MM.1S (cell line): ENCODE measurements at regions not wholly inside any gene's neighbourhood (a gene's known extent, or its start where the extent isn't known, plus 50 kb on each side); places are given as distances from the start of the nearest gene placed in this dataset.
"Not testable (repeated sequence)": the region's sequence is repeated elsewhere in the genome, so short reads cannot be mapped to it uniquely, and the experiment has no call there.

ENCODE experiments used
- DNase-seq: peaks from one replicate; pipeline ENCODE4 v3.0.0-alpha.2; 2015
- H2AFZ ChIP-seq: fragments of 300-600 bp; sonication (generic); 2 replicates; pipeline ENCODE4 v1.6.0; 2016; ENCODE audit warnings: antibody characterized with exemption, low read length
- H3F3A ChIP-seq: fragments of 300-600 bp; sonication (generic); 2 replicates; pipeline ENCODE4 v1.6.1; 2016; ENCODE audit warnings: mild to moderate bottlenecking, antibody characterized with exemption, low read length, moderate library complexity, mixed read lengths; ENCODE audit not compliant: insufficient read depth
- H3K27ac ChIP-seq: fragments of 300-600 bp; sonication (generic); 2 replicates; pipeline ENCODE4 v1.5.1; 2016; ENCODE audit warnings: mild to moderate bottlenecking, low read length
- H3K27me3 ChIP-seq: fragments of 300-600 bp; sonication (generic); replicated peaks from 2 replicates; pipeline ENCODE4 v1.6.0; 2016; ENCODE audit warnings: low read length; ENCODE audit not compliant: insufficient read depth
- H3K36me3 ChIP-seq: fragments of 300-600 bp; sonication (generic); replicated peaks from 2 replicates; pipeline ENCODE4 v1.6.1; 2016; ENCODE audit warnings: mild to moderate bottlenecking, low read length, mixed read lengths; ENCODE audit not compliant: insufficient read depth
- H3K4me1 ChIP-seq: fragments of 300-600 bp; sonication (generic); 2 replicates; pipeline ENCODE4 v1.6.1; 2016; ENCODE audit warnings: low read length, mixed read lengths
- H3K4me2 ChIP-seq: fragments of 300-600 bp; sonication (generic); 2 replicates; pipeline ENCODE4 v1.6.0; 2016; ENCODE audit warnings: low read depth, low read length
- H3K4me3 ChIP-seq: fragments of 300-600 bp; sonication (generic); 2 replicates; pipeline ENCODE4 v1.5.1; 2016; ENCODE audit warnings: low read length, mixed read lengths
- H3K79me2 ChIP-seq: fragments of 300-600 bp; sonication (generic); 2 replicates; pipeline ENCODE4 v1.6.1; 2016; ENCODE audit warnings: mixed run types, low read length, mixed read lengths
- H3K9ac ChIP-seq: fragments of 300-600 bp; sonication (generic); 2 replicates; pipeline ENCODE4 v1.6.1; 2016; ENCODE audit warnings: low read length, mixed read lengths
- H3K9me2 ChIP-seq: fragments of 300-600 bp; sonication (generic); replicated peaks from 2 replicates; pipeline ENCODE4 v1.6.1; 2016; ENCODE audit warnings: mild to moderate bottlenecking, low read length, mixed read lengths; ENCODE audit not compliant: insufficient read depth
- H3K9me3 ChIP-seq: fragments of 300-600 bp; sonication (generic); replicated peaks from 2 replicates; pipeline ENCODE4 v1.6.1; 2016; ENCODE audit warnings: mild to moderate bottlenecking, low read length, mixed read lengths; ENCODE audit not compliant: insufficient read depth
- H4K20me1 ChIP-seq: fragments of 300-600 bp; sonication (generic); 2 replicates; pipeline ENCODE4 v1.6.1; 2016; ENCODE audit warnings: mild to moderate bottlenecking, low read length, moderate library complexity, mixed read lengths; ENCODE audit not compliant: insufficient read depth
- CTCF ChIP-seq: fragments of 300-600 bp; sonication (generic); IDR thresholded peaks from 2 replicates; pipeline ENCODE4 v1.5.1; 2016; ENCODE audit warnings: antibody characterized with exemption, low read length, mixed read lengths
- EZH2 ChIP-seq: fragments of 300-600 bp; sonication (generic); optimal IDR thresholded peaks from 2 replicates; pipeline ENCODE3; 2017; ENCODE audit warnings: low read depth, mild to moderate bottlenecking, antibody characterized with exemption, low read length, mixed read lengths
- EZH2phosphoT487 ChIP-seq: fragments of 300-600 bp; sonication (generic); IDR thresholded peaks from 2 replicates; pipeline ENCODE4 v1.6.1; 2018; ENCODE audit warnings: antibody characterized with exemption, low read length

GRCh38 chr7:81256991-81257390, 338.1 kb upstream of the SEMA3C start:
- H3K9me2 ChIP-seq = no peaks in the 10 kb centered on the region
- no peak overlapping the region for H3K4me3 ChIP-seq
- H3K27me3 ChIP-seq = no peaks in the 10 kb centered on the region
- no peaks in the 10 kb centered on the region for H3K79me2 ChIP-seq
- no peak overlapping the region for H2AFZ ChIP-seq
- no peaks in the 10 kb centered on the region for H4K20me1 ChIP-seq
- no peak overlapping the region for H3K4me2 ChIP-seq
- H3F3A ChIP-seq = no peaks in the 10 kb centered on the region
- no peak for TF ChIP-seq CTCF
- no peak for TF ChIP-seq EZH2phosphoT487
- no peak for TF ChIP-seq EZH2
- no peak overlapping the region for H3K27ac ChIP-seq
- no peak overlapping the region for H3K9ac ChIP-seq
- H3K9me3 ChIP-seq = no peaks in the 10 kb centered on the region
- H3K4me1 ChIP-seq = no peaks in the 10 kb centered on the region
- DNase-seq = no peak
- no peaks in the 10 kb centered on the region for H3K36me3 ChIP-seq

GRCh38 chr7:81248420-81248819, 329.6 kb upstream of the SEMA3C start:
- Histone ChIP-seq H3K4me2 (no peak overlapping the region), H2AFZ (no peak overlapping the region)

GRCh38 chr7:81247364-81247763, 328.5 kb upstream of the SEMA3C start:
- not testable (repeated sequence) for H3K27ac ChIP-seq, H3K4me3 ChIP-seq, H3K4me1 ChIP-seq, DNase-seq, H3K4me2 ChIP-seq, H2AFZ ChIP-seq, H3K27me3 ChIP-seq, H3F3A ChIP-seq, H3K36me3 ChIP-seq, H3K9ac ChIP-seq, H3K79me2 ChIP-seq, H3K9me2 ChIP-seq, H3K9me3 ChIP-seq, H4K20me1 ChIP-seq

More at GRCh38 chr7:81248420-81248819, 329.6 kb upstream of the SEMA3C start:
- H3K79me2 ChIP-seq = no peaks in the 10 kb centered on the region
- no peak overlapping the region for H3K4me3 ChIP-seq
- TF ChIP-seq EZH2 = no peak
- TF ChIP-seq CTCF = no peak
- no peak for TF ChIP-seq EZH2phosphoT487
- no peaks in the 10 kb centered on the region for H3K4me1 ChIP-seq
- no peaks in the 10 kb centered on the region for H3K9me2 ChIP-seq
- H3K36me3 ChIP-seq = no peaks in the 10 kb centered on the region
- DNase-seq = no peak
- H3K9me3 ChIP-seq = no peaks in the 10 kb centered on the region
- no peaks in the 10 kb centered on the region for H3K27me3 ChIP-seq
- H4K20me1 ChIP-seq = no peaks in the 10 kb centered on the region
- H3K27ac ChIP-seq = no peak overlapping the region
- H3K9ac ChIP-seq = no peak overlapping the region
- no peaks in the 10 kb centered on the region for H3F3A ChIP-seq

- no peaks in the 10 kb centered on the region for H3K9me3 ChIP-seq
- H3F3A ChIP-seq = no peaks in the 10 kb centered on the region
- no peak overlapping the region for H3K4me3 ChIP-seq
- H3K9ac ChIP-seq = no peak overlapping the region
- no peaks in the 10 kb centered on the region for H3K4me1 ChIP-seq
- no peaks in the 10 kb centered on the region for H3K9me2 ChIP-seq
- H4K20me1 ChIP-seq = no peaks in the 10 kb centered on the region
- no peaks in the 10 kb centered on the region for H3K79me2 ChIP-seq
- no peak overlapping the region for H2AFZ ChIP-seq
- DNase-seq = no peak
- TF ChIP-seq EZH2 (no peak), EZH2phosphoT487 (no peak), CTCF (no peak)
- H3K36me3 ChIP-seq = no peaks in the 10 kb centered on the region
- H3K4me2 ChIP-seq = no peak overlapping the region
- H3K27ac ChIP-seq = no peak overlapping the region
- no peaks in the 10 kb centered on the region for H3K27me3 ChIP-seq
These were observed 326.5 kb upstream of the SEMA3C start for GRCh38 chr7:81245353-81245752.
